NCI-H69 (cell line): ENCODE measurements at regions not wholly inside any gene's neighbourhood (a gene's known extent, or its start where the extent isn't known, plus 50 kb on each side); places are given as distances from the start of the nearest gene placed in this dataset.
A peak's percentile ranks its signal among the peaks of the same experiment; 100 is the strongest.

Source experiments
- DNase-seq: peaks from one replicate; lab custom pipeline; 2025; lab: John Stamatoyannopoulos, UW

DNA sequence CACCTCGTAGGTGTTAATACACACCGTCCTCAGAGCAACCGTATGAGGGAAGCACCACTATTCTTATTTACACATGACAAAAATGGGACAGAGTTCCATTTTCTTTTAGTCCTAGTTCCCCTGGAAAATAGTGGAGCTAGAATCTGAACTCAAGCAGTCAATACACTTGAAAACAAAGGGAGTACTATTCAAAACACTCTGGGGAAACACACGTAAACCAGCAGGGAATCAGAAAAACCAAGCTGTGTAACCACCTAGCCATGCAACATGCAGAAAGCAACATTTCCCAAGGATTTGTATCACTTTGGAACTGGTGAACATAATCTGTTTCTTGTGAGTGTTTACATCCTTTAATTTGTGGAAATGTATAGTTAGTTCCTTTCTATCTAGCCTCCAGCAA lies 208.2 kb downstream of the UBE2E3 start:
- DNase-seq, result no peak

DNA sequence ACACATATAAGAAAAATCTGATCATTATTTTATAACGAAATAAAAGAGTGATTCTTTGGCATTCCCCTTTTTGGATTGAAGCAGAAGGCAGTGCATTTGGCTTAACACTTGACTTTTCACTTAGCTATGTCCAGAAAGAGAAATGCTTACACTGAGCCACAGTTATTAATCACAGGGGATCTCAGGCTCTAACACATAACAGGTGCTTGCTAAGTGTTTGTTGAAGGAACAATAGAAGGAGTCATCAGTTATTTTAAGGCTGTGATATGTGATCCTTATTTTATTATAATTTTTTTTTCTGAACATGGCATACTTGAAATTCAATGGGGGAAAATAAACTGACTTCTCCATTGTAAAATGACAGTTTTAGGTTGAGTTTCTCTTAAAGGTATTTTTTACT lies 209.5 kb downstream of the UBE2E3 start:
- no peak for DNase-seq

DNA sequence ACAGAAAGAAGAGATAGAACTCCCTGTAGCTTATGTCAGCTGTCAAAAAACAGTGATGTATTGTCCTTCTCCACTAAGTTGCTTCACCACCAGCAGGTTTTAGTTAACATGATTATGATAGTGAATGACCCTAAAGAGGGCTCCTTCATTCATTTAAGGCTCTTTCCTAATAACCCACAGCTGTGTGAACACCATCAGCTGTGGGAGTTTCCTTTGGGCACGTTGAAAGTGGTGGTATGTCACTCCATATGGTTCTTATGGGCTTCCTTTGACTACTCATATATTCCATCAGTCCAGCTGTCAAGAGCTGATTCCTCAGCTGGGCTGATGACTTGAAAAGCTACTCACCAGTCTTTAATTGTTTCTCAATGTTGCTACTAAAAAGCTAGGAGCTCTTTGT lies 210.3 kb downstream of the UBE2E3 start:
- no peak for DNase-seq

DNA sequence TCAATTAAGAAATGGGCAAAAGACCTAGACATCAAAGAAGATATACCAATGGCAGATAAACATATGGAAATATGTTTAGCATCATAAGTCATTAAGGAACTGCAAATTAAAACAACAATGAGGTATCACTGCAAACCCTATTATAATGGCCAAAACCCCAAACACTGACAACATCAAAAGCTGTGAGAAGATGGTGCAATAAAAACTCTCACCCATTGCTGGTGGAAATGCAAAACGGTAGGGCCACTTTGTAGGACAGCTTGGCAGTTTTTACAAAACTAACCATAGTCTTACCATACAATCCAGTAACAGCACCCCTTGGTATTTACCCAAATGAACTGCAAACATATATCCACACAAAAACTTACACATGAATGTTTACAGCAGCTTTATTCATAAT lies 213.1 kb downstream of the UBE2E3 start:
- DNase-seq, result no peak

DNA sequence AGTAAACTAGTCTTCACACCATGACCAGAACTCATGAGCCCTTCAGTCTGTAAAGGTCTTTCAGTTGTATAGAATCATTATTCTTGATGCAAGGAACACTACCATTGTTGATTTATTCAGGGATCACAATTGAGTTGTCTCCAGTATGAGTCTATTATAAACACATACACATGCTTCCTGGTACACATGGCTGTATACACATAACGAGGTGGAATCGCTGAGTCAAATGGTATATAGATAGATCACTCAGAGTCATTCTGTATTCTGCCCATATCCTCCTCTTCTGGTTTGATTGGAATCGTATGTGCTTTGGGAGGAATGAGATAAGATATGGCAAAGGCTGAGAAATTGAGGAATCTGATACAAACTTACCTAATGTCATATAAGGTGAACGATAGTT lies 216.0 kb downstream of the UBE2E3 start:
- DNase-seq, result no peak

DNA sequence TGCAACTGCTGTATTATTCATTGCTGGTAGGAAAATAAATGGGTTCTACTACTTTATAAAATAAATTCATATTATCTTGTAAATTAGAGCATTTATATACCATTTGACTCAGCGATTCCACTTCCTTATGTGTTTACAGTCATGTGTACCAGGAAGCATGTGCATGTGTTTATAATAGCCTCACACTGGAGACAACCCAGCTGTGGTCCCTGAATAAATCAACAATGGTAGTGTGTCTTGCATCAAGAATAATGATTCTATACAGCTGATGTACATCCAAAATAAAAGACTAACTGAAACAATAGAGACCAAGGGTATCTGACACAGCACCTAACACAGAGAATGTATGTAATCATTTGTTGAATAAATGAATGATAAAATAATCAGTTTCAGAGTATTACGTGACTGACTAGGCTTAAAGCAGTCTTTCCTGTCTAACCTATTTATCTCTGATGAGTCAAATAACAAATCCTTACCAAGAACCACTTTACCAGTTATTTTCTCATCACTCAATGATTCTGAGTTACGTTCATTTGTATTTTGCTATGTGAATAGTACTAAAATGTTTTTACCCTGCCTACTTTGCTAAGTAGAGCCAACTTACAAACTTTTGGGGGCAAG lies 216.8 kb downstream of the UBE2E3 start:
- no peak for DNase-seq

DNA sequence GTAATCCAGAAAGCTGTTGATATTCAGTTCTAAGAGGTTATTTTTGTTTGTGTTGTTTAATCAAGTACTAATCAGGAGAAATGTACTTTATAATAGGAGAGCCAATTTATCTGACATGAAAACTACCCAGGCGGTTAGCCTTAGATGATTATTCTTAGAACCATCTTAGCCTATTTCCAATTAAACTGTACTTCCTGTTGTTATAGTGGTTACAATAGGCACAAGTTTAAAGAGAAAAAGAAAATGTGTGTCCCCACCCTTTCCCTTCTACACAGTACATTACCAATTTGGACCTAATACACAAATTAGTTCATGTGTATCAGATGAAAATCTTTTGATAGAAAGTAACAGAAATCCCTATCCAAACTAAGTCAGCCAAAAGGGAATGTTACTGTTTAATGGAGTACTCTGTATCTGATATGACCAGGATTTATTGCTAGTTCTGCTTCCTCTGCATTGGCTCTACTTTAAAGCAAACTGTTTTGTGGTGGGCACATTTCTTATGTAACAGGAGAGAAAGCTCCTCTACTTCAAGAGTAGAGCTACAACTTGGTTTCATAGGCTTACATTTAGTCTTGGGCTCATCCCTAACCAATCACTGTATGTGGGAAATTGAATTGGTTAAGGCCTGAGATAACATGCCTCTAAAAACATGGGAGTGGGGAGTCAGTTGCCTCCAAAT lies 217.9 kb downstream of the UBE2E3 start:
- DNase-seq, result no peak

DNA sequence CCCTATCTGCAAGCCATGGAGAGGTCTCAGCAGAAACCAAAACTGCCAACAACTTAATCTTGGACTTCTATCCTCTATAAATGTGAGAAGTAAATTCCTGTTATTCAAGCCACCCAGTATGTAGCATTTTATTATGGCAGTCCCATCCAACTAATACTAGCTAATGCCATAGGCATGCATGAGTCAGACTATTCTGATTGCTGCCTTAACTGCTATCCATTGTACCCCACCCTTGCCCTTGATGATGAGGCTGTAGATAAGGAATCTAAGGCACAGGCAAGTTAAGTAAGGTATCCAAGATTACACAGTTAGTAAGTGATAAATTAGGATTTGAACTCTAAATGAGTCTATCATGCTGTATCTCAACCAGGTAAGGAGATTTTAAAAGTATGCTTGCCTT lies 223.0 kb downstream of the UBE2E3 start:
- no peak for DNase-seq

DNA sequence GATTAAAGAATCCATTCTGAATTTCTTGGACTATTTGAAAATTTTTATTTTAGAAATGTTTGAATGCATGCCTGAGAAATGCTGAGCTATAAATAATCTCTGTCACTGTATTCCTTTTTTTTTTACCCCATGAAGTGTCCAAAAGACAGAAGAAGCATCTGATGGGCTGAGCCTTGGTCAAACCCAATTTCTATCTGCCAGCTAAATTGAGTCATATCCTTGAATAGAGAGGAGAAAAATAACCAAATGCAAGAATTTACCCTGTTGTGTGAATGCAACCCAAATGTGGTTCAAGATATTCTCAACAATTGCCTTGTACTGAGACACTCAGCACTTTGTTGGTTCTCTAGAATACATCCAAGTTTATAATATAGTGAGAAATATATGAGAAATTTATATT lies 223.5 kb downstream of the UBE2E3 start:
- no peak for DNase-seq

DNA sequence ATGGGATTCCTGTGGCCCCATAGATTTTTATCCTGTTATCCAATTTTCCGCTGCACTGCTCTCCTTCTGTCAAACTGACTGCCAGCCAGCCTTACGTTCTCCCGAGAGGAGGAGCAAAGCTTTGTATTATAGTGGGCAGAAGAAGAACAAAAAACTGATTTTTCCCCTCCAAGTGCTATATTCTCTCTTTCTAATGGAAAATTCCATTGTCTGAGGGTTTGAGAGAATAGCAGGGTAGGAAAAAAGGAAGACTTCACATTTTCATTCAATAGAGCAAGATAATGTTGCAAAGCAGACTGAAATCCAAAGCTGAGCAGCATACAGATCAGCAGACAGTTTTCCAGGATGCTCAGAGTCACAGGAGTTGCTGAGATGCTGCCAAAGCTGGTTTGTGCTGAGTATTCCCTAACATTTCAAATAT lies 238.0 kb downstream of the UBE2E3 start:
- no peak for DNase-seq

DNA sequence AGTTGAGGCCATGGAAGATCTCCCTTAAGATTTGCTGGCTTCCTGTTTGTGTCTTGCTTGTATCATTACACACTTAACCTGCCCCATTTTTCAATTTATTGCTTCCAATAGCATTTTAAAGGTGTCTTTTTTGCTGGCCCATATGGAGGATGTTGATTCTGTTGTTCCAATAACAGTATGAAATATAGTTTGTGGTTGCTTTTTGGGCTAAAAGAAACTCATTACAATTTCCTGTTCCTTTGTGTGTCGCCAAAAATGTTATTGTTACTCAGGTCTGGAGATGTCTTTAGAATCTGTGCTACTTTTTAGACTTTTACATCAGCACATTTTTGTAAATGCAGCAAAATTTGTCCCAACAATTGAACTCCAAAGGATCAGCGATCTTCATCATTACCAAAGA lies 234.0 kb upstream of the ITGA4 start:
- DNase-seq, result no peak

DNA sequence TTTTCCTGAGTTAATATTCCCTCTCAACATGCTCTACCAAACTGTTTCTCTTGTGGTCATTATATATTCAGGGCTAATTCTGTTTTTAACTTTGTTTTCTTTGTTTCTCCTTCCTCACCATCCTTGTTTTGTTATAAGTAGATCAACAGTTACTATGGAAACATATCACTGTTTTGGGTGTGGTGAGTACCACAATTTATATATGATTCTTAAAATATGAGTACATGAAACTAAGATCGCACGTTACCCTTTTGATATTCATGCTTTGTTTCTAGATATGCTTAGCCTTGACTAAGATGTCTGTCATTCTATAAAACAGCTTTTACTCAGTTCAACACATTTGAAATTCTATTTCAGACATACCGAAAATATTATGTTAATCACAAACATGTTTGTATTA lies 232.3 kb upstream of the ITGA4 start:
- no peak for DNase-seq

DNA sequence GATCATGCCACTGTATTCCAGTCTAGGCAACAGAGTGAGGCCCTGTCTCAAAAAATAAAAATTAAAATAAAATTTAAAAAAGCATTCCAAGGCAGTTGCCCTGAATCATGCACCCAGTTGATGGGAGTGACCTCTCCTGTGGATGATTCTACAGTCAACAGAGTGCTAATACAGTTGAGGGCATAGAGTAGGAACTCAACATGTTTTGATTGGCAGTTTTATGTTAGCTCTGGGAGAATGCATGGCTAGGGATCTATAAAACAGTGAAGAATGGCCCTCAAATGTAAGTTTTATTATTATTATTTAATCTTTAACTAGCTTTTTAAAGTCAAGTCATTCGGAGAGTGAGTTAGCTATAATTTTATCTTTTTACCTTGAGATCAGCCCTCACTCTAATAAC lies 228.5 kb upstream of the ITGA4 start:
- DNase-seq, result no peak

DNA sequence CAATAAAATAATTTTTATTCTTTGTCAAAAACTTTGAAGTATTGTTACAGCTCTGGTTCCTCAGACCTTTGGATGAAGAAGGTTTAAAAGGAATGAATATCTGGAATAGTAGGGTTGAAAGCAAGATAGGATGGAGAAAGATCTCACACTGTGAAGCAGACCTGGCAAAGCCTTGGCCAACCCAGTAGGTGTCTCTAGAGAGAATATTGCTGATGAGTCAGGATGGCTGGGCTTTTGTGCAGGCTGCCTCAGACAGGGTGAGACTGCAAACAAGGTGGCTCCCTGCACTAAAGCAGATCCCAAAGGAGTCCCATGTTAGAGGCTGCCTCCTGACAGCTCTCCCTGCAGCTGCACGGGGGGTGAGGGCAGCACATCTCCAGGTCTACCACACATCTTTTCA lies 226.0 kb upstream of the ITGA4 start:
- peak; percentile 67 for DNase-seq

DNA sequence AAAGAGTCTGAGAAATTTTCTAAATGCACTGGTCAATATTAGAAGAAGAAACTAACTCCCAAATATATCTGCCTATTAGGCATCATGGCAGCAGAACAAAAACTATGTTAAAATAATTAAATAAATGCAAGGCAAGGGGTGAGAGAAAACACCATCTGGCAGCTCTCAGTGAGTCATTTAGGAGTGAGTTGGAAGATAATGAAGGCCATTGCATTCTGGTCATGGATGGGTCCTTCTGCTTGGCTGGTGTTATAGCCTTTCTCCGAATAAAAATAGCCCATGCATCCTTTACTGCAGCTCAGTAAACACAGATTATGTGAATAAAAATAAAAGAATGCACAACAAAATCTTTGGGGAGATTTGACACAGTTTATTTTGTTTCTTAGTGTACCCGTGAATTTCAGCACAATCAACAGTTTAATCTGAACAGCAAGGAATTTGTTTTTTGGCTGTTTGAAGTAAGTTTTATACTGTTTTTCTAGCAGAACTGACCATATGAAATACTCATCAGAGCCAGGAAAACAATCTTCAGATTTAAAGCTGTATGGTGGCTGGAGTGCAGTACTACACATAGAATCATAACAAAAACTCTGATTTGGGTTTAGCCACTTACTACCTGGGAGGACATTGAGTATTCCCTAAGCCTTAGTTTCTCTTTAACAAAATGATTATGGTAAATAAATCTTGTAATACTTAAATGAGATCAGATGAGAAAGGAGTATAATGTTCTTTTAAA lies 225.1 kb upstream of the ITGA4 start:
- peak; percentile 69 for DNase-seq

DNA sequence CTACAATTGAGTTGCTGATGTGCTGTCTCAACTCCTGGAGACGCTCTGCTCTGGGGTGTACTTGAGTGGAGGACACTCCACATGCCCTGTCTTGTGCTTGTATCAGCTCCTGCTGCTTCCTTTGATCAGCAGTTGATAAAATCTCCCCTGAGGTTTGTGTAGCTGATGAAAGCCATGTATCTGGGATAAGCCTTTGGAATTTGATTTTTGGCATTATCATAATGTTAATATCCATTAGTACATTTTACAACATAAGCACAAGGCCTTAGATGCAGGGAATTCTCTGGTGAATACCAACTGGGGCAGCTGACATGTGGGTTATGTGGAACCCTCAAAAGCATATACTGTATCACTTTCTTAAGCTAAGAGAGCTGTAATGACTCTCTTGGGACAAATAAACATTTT lies 222.7 kb upstream of the ITGA4 start:
- peak; percentile 79 for DNase-seq

DNA sequence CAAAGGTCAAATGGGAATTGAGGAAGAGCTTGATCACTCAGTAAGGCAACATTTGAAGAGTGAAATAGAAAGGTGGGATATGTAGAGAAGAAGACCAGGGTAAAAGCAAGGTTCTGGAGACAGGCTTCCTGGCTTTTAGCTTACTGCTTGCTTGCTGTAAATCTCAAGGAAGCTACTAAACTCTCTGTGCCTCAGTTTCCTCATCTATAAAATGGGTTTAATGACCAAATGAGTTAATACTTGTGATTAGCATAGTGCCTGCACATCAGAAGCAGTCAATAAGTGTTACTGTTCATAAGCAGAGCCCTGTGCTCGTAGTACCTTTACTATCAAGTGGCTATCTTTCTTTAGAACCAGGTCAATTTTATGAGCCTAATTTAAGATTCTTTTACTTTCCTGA lies 222.2 kb upstream of the ITGA4 start:
- no peak for DNase-seq

DNA sequence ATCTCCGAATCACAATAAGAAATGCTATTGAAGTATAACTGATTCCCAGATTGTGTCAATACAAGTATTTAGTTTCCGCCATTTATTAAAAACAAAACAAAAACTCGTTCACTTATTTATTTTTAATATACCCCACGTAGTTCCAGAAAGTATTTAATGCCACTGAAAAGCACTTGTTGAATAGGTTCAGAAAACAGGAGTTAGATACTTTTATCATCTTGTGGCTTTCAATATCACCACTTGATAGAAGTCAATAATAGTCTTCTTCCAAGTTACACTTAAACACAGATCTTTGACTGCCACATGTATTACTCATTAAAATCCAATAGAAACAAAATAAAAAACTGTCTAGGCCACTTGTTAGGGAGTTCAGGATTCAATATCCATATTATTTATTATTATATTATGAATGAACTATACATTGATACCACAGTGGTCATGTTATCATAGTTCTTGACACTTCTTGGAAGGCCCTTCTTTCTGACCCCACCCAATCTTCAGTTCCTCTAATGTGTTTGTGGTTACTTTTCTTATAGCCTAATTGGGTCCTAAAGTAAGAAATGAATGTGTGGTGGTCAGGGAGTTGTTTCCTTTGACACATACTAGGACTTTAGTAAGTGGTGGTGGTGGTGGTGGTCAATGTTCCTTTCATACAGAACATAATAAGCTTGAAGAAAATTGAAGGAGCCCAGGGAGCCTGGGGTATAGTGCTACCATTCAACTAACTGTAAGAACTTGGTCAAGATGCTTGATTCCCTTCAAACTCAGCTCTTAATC lies 221.3 kb upstream of the ITGA4 start:
- no peak for DNase-seq

DNA sequence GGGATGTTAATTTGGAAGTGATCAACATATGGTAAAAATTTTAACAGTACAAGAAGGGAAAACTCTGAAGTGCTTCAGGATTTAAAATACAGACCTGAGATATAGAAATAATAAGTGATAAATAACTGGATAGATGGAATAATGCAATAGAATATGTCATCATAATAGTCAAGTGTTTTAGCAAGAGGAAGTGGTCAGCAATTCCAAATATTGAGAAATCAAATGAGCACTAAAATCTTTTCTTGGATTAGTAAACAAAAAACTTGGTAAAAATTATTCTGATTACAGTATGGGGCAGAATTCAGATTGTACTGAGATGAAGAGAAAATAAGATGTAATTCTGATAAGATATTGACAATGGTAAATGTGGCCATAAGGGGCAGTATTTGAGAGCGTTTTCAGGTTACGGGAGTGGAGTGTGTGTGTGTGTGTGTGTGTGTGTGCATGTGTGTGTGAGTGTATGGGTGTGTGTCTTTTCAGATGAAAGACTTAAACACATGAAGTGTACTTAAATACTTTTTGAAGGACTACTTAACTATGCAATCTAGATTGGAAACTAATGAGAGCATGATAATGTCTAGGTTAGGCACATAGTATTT lies 217.9 kb upstream of the ITGA4 start:
- peak; percentile 38 for DNase-seq

DNA sequence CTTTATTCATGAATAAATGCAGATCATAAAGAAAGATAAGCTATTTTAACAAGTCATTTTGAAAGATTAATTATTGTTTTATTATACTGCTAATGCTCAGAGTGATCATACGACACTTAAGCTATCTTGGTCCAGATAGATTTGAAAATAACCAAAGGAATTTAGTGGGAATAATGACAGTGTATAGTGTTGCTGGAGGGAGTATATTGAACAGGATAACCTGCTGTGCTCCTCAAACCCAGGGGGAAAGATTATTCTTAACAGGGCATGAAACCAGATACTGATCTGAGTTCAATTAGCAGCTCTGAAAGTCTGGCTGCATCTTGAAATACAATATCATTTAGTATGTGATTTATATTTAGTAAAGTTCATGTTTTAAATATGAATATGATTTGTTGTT lies 216.3 kb upstream of the ITGA4 start:
- DNase-seq, result peak; percentile 40

DNA sequence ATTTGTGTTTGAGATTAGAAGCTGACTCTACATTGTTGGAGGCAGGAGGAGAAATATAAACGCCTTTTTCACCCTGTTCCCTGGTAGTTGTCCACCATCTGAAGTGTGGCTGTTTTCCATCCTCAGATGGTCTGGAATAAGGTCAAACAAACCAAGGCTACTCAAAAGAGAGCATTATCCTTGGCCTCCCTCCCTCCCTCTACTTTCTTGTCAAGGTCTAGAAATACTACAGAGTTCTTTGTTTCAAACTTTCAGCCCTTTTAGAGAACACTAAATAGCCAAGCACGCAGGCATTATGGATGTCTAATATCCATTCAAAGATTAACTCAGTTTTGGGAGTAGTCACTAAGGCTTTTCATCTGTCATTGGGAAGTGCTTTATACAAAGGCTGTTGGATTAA lies 215.8 kb upstream of the ITGA4 start:
- DNase-seq, result no peak

DNA sequence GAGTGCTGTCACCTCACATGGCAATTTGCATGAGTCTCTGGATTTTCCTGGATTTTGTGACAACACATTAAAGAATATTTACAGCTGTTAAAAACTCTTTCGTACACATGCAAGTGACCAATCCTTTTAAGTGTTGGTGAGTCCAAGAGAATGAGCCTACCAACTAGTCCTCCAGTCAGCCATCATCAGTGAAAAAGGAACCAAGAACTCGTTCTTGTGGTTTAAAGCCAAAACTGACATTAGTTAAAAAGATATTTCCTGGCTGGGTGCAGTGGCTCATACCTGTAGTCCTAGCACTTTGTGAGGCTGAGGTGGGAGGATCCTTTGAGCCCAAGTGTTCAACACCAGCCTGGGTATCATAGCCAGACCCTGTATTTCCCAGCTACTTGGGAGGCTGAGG lies 215.4 kb upstream of the ITGA4 start:
- DNase-seq, result no peak
